Panc1 (cell line): ENCODE measurements at regions not wholly inside any gene's neighbourhood (a gene's known extent, or its start where the extent isn't known, plus 50 kb on each side); places are given as distances from the start of the nearest gene placed in this dataset.

ENCODE experiments used
- POLR2AphosphoS5 ChIP-seq: IDR thresholded peaks from 2 replicates; pipeline ENCODE4 v1.6.1; 2012; ENCODE audit warnings: mild to moderate bottlenecking, low read depth, low read length, moderate library complexity
- SIN3A ChIP-seq: IDR thresholded peaks from 2 replicates; pipeline ENCODE4 v1.6.1; 2012; ENCODE audit warnings: low read depth, mild to moderate bottlenecking, low read length, moderate library complexity, borderline replicate concordance; ENCODE audit not compliant: insufficient read depth
- TCF7L2 ChIP-seq: IDR thresholded peaks from 2 replicates; pipeline ENCODE4 v1.6.1; 2011; ENCODE audit warnings: mild to moderate bottlenecking, low read depth, low read length, inconsistent platforms
- TF ChIP-seq, protein P1 (sequence below): fragments of 450-650 bp; IDR thresholded peaks from 2 replicates; pipeline ENCODE4 v1.5.1; 2017; ENCODE audit warnings: mild to moderate bottlenecking

- TF ChIP-seq, protein P1, sequence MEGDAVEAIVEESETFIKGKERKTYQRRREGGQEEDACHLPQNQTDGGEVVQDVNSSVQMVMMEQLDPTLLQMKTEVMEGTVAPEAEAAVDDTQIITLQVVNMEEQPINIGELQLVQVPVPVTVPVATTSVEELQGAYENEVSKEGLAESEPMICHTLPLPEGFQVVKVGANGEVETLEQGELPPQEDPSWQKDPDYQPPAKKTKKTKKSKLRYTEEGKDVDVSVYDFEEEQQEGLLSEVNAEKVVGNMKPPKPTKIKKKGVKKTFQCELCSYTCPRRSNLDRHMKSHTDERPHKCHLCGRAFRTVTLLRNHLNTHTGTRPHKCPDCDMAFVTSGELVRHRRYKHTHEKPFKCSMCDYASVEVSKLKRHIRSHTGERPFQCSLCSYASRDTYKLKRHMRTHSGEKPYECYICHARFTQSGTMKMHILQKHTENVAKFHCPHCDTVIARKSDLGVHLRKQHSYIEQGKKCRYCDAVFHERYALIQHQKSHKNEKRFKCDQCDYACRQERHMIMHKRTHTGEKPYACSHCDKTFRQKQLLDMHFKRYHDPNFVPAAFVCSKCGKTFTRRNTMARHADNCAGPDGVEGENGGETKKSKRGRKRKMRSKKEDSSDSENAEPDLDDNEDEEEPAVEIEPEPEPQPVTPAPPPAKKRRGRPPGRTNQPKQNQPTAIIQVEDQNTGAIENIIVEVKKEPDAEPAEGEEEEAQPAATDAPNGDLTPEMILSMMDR, result no peak
- TF ChIP-seq POLR2AphosphoS5 (no peak), TCF7L2 (no peak), SIN3A (no peak)
Measured at GRCh38 chr2:166765141-166765540, 123.1 kb upstream of the XIRP2 start.
